ENCODE measurements at regions not wholly inside any gene's neighbourhood (a gene's known extent, or its start where the extent isn't known, plus 50 kb on each side); places are given as distances from the start of the nearest gene placed in this dataset.

GRCh38 chr20:39941245-39941644 is 747.8 kb downstream of the MAFB start:
- TF ChIP-seq CTCF (conservative IDR thresholded peaks at IDR 0.05) (no peak), EZH2 (IDR thresholded peaks at IDR 0.05; ENCODE audit: low read depth) (no peak)
